ENCODE measurements at regions not wholly inside any gene's neighbourhood (a gene's known extent, or its start where the extent isn't known, plus 50 kb on each side); places are given as distances from the start of the nearest gene placed in this dataset.
"Not testable (repeated sequence)": the region's sequence is repeated elsewhere in the genome, so short reads cannot be mapped to it uniquely, and the experiment has no call there.

DNA sequence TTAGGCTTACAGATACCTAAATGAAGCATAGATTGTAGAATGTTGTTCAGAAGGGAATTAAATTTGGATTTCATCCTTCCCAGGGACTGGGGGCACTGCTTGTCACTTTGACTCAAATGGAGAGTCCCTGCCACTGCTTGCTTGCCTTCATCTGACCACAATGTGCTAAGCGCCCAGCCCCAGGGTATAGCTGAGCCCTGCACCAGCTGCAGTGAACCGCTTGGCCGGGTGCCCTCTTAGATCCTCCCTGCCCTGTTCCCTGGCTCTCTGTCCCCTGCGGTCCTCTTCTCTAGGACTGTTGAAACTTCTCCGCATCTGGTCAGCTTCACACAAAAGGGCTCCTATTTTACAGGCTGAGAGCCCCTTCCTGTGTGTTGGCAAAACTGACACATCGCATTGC, 170.9 kb downstream of the BCL2L11 start:
- DNase-seq: not testable (repeated sequence)

DNA sequence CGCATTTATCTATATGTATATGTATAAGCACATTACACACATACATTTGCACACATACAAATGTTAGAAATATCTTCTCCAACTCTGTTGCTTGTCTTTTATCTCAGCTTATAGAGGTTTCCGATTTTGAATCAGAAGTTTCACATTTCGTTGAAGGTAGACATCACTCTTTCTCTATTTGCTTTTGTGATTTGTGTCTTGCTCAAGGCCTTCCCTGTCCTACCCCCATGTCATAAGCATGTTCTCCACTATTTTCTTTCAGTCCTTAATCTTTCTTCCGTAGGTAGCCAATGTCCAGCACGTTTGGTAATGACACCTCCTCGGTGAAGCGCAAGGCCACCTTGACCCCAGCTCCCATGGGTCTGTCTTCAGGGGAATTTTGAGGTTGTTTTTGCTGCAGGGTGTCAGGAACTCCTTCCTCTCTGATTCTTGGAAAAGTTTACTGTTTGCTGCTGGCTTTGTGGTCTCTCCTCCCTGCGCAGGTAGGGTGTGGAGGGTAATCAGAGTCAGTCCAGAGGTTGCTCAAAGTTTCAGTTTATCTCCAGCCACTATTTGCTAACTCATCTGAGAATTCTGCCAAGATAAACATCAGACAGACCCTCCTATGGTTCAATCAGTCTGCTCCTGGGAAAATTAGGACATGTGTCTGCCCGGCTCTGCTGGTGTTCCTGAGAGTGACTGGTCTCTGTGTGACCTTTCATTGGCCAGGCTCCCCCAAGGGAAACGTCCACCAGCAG, 171.7 kb downstream of the BCL2L11 start:
- not testable (repeated sequence) for DNase-seq

DNA sequence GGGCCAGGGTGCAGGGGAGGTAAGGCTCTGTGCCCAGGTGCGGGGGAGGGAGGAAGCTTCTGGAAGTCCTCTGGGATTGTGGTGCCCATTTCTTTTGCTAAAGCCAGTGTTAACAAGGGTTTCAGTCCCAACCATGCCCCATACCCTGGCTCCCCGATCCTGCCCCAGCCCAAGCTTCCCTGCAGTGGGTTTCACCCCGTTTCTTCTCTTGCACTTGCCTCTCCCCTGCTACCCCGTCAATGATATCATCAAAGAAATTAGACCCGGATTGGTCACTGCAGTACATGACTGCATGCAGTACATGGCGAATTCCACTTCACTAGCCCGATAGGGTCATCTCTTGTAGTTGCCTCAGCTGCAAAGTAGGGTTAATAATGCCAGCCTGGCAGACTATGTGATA, 174.0 kb downstream of the BCL2L11 start:
- not testable (repeated sequence) for DNase-seq

DNA sequence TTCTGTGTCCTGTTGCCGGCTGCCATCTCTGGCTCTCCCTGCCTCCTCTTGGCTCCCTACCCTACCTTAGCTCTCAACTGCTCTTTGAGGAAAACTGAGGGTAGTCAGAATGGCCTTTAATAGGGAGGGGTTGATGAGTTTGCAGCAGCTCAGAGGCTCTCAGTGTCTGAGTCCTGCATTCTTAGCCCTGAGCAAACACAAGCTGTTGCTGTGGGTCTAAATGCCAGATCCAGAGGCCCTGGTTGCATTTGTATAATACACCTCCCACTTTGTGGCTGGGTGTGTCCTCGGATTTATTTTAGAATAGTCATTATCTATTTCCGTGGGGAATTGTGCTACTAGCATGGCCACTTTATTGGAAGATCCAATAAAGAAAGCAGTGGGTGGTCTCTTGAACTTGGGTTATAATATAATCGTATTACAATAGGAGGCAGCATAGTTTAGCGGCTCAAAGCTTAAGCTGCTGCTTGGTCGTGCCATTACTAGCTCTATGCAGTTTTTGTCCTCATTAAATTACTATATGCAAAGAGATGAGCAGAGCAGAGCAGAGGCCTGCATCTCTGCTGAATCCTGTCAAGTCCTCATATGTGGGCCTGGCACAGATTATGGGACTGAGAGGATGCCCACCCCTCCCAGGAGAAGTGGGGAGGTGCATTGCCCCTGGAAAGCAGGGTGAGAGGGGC, 175.5 kb downstream of the BCL2L11 start:
- not testable (repeated sequence) for DNase-seq

DNA sequence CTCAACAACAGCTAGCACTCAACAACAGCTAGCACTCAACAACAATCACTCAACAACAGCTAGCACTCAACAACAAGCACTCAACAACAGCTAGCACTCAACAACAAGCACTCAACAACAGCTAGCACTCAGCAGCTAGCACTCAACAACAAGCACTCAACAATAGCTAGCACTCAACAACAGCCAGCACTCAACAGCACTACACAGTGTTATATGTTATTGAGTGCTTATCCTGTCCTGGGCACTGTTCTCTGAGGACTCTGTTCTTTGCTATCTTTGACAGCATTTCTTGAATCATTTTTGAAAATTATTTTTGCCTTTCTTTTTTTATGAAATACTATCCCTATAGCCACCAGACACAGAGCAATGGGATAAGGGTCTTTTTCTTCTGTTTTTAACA, 176.4 kb downstream of the BCL2L11 start:
- not testable (repeated sequence) for DNase-seq

DNA sequence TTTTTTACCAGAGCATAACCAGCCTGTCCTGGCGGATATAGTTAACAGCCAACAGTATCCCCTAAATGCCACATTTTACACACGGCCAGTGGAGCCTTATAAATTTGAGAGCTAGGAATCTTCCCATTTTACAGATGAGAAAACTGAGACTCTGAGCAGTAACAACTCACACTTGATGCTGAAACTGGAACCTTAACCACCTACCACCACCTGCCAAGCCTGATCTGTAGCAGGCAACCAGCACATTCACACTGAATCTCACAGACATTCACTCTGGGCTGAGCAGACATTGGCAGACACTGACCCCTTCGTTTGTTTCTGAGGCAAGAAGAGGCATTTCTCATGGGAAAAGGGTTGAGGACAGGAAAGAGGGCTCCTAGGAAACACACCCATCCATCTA, 178.2 kb downstream of the BCL2L11 start:
- DNase-seq: not testable (repeated sequence)

DNA sequence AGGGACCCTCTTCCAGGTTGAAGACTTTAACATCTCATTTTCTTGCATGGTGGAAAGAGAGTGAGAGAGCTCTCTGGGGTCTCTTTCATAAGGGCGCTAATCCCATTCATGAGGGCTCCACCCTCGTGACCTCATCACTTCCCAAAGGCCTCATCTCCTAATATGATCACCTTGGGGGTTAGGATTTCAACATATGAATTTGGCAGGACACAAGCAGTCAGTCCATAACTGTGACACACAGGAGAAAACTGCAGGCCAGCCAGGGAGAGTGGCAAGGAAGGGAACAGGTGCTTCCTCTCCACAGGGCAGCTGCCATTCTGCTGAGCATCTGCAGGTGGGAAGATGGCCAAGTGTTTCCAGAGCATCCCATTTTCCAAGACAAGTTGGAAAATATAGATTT, 178.9 kb downstream of the BCL2L11 start:
- DNase-seq: not testable (repeated sequence)

DNA sequence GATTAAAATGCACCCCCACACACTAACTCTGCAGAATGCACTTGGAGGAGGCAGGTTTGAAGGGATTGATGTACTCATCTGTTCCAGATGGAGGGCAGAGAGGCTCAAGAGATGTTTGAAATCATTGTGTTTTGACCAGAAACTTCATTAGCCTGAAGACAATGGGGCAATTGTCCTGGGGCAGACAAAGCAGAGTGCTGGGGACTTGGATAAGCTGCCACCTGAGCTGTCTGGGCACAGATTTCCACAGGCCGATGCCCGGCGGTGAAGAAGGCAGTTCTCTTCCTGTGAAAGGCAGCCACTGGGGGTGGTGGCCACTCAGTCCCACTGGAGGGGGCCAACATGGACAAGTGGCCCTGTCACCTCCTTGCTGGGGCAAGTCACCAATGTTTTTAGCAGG, 181.0 kb downstream of the BCL2L11 start:
- DNase-seq: not testable (repeated sequence)

DNA sequence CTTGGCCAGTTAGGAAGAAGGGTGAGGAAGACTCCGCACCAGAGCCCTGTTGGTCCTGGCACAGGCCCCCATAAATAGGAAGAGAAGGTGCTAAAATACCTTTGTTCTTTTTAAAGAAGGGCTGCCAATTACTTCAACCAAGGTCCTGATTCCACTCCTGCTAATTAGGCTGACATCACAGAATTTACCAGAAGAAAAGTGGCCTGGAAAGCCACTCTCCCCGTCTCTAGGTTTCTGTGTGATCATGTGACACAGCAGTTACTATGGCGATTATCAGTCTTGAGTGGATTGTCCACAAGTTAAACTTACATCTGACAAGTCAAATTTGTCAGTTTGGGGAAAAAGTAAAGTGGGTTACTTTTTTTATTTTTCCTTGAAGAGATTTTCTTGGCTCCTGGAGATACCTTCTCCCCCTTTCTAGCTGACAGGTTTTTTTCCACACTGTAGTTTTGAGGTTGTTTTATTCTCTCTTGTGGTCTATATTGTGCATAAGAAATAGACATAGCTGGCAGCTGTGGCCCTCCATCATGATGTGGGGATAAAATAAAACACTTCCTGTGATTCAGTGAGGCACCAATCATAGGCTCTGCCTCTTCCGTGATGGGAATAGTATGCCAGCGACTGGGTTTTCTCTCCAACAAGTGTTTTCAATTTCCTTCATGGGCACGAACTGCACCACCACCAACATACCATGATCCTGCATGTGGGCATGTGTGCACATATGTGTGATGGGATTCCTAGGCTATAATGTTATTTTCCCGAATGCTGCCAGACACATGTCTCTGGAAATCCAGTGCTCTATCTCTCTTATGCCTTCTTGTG, 181.9 kb downstream of the BCL2L11 start:
- DNase-seq: not testable (repeated sequence)

DNA sequence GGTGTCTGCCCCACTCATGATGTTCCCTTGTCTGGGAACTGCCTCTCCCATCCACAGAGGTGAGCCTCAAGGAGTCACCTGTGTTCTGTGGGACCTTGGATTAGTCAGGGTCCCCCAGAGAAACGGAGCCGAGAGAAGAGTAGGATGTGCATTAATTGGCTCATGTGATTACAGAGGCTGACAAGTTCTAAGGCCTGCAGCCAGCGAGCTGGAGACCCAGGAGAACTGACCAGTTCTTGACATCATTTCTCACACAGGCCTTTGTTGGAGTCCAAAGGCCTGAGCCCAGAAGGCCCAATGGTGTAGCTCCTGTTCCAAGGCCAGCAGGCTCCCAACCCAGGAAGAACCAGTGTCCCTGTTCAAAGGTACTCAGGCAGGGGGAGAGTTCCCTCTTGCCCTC, 186.6 kb downstream of the BCL2L11 start:
- DNase-seq: not testable (repeated sequence)

DNA sequence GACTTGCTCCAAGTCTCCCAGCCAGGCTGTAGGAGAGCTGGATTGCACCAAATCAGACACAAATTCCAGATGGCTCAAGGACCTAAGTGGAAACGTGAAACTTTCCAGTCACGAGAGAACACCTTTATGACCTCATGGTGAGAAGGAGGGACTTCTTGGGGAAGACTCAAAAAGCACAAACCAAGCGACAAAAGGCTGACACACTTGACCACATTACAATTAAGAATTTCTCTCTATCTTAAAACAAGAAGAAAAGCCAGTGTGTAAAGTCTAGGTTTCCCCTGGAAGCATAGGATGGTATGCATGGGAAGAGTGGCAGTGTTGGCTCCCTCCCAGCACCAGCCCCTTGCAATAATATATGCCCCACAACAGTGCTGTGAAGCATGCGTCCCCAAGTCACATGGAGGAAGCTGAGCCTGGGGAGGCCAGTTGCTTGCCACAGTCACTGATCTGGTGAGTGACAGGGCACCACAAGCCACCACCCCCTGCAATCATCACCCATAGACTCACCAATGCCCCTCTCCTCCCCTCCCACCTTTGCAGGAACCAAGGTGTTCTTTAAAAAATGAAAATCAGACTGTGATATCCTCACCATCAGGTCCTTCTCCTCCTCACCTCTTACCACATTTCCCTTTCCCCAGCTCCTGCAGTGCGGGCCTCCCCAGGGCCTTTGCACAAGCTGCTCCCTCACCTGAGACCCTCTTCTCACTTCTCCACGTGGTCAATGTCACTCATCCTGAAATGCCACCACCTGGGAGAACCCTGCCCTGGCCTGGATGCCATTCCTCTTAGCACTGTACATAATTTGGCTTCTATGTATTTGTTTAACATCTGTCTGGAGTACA, 188.7 kb downstream of the BCL2L11 start:
- DNase-seq: not testable (repeated sequence)

DNA sequence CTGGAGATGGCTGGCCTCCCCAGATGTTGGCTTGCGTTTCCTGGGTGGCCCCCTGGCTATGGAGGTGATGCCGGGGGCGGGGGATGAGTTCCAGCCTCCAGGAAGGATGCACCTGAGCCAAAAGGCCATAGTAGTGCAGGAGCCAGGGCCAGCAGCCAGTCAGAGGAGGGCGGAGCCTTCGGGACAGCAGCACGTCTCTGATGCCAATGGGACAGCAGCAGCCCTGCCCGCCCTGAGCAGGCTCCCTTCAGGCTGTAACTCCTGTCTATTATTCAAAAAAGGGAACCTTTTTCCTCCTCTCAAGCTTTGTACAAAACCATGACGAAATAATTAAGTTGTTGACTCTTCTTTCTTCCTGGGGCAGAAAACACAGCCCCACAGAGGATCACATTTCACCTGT, 189.7 kb downstream of the BCL2L11 start:
- DNase-seq: not testable (repeated sequence)

DNA sequence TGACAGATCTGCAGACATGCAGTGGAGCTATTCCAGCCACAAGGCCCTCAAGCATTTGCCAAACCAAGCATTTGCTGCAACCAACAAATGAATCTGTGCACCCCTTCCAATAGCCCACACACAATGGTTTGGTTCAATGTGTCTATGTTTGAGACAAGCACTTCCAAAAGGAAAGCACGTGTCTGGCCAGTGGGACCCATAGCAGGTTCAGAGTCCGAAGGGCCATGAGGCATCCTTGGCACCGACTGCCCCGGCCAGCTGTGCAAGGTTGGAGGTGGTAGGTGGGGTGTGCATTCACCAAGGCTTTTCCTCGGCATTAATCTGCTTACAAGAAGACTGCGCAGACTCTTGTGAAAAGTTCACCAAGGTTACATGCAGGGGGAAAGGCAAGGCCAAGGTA, 190.9 kb downstream of the BCL2L11 start:
- not testable (repeated sequence) for DNase-seq

DNA sequence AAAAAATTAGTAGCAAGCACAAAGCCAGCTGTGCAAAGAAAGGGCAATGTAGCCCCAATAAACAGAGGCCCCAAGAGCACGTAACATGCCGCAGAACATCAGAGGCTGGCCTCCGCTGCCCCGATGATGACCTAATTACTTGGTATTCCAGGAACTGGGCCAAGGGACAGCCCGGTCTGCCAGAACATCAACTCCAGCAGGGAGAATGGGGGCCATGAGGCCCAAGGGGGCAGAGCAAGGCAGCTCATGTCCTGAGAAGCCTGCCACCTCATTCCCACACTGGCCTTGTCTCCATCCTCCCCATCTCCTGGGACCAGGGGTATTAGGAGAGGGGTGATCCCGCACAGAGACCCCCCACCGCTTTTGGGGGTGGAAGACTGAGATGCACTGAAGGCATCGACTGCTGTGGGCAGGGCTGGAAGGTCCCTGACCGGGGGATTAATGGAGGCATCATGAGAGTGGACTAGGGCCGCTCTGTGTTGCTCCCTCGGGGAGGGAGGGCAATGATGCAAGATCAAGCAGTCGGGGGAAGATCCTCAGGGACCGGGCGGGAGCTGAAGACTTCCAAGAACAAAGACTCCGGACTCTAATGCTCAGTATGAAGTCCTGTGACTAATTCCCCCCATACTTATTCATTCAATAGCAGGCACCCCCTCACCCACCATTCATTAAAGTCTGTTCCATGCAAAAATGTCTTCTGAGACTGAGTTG, 192.3 kb downstream of the BCL2L11 start:
- not testable (repeated sequence) for DNase-seq

DNA sequence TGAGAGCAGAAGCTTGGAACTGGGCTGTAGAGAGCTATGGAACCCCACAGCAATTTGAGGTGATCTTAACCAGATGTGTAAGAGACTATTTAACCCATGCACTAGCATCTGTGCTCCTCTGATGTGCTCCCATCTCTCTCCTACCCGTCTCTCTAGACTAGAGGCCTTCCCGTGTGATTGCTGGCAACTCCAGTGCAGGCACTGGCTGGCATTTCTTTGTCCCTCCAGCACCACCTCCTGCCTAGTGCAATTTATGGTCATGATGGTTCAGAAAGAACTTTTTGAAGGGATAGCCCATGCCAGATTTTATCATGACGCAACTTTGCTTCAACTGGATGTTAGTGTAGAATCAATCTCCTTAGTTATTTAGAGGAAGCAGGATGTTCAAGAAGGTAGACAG, 193.0 kb downstream of the BCL2L11 start:
- not testable (repeated sequence) for DNase-seq

DNA sequence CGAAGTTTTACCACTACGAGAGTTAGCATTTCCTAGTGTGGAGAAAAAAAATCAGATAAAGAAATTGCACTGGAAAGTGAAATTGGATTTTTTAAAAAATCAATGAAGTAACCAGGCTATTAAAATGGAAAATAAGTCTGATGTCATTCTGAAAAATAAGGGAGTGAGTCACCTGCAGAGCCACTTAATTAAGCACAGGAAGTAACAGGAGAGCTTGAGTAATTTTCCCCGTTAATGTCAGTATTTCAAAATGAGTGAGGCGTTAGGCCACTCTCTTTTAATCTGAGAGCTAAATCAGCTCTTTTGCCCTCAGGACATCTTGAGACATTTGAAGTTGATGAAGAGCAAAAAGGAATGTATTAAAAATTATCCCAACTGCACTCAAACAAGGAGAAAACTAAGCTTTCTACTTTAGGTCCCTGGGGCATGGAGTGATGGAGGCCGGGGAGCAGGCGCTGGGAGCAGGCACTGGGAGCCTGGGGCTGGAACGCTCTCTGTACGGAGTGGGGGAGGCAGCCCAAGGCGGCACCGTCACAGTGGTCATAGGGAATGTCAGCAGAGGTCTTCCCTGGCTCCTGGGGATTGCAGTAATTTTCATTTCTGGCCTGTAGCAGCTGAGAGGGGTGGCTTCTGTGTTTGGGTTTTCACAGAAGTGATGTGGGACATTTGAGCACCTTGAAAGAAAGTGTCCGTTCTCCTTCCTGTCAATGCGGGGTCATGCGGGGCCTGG, 194.6 kb downstream of the BCL2L11 start:
- not testable (repeated sequence) for DNase-seq

DNA sequence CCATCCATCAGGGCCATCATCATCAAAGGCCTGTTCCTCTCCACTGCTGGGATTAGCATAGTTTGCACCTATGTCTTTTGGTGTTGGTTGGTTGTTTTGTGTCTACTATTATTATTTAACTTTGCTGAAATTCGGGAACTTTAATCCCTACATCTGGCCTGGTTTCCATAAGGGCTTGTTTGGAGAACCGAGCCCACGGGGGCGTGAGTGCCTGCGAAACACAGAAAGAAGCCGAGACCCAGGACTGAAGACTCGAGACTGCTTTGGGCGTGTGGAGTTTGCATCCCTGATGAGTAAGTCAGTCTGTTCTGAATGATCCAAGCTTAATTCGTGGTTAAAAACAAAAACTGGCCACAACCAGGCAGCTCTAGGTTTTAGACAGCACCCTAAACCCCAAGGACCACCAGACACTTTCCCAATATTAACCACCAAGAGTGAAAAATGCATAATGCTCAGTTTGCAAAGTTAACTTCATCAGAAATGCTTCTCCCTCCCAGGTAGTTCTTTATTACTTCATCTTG, 195.6 kb downstream of the BCL2L11 start:
- not testable (repeated sequence) for DNase-seq

DNA sequence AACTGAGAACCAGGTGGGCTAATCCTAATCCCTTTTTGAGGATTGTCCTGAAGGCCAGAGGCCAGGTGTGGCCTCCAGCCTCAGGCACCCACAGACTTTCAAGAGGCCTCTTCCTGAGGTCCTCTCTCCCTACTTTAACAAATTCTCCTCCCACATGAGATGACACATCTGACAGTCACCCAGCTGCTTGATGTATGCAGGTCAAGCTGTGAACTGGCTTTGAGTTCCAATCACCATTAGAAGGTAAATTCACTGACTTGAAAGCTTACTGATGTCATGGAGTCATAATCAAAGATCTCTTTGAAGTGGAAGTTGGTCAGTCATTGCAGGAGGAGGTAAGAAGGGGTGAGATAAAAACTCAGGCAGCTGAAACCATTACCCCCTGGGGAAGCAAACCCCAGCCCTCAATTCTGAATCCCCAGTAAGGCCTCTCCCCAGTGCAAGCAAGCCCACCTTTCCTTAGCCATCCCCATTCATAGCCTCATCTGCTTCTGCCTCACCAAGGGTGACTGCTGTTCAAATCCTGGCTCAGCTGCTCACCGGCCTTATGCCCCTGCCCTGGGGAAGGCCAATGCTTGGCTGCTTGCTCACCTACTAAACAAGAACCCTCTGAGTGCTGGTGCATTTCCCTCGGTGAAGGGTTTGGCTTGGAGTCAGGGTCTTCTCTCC, 196.3 kb downstream of the BCL2L11 start:
- not testable (repeated sequence) for DNase-seq

DNA sequence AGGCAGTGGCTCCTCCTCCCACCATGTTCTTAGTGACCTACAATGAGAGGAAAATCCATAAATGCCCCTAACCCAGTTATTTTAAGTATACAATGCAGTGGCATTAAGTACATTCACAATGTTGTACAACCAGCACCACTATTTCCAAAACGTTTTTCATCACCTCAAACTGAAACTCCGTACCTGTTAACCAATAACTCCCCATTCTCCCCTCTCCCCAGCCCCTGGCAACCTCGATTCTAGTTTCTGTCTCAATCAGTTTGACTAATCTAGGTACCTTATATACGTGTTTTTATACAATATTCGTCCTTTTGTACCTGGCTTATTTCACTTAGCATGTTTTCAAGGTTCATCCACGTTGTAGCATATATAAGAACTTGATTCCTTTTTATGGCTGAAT, 198.8 kb downstream of the BCL2L11 start:
- DNase-seq: not testable (repeated sequence)

DNA sequence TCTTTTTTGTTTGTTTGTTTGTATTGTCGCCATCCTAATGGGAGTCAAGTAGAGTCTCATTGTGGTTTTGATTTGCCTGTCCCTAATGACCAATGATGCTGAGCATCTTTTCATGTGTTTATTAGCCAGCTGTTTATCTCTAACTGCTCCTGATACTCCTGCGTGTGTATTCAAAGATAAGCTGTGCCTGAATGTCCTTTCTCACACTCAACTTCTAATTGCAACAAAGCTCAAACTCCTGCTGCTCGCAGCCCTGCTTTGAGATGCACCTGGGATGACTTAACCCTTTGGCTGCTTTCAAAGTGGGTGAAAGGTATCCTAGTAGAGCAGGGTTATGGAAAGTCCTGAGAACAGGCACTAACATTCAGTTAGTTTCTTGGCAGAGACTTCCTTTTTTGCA, 199.6 kb downstream of the BCL2L11 start:
- not testable (repeated sequence) for DNase-seq

Data from CD4-positive, alpha-beta T cell treated with Interleukin-15 for 1 hour (primary cell).